OCI-LY1 (cell line): ENCODE measurements at regions not wholly inside any gene's neighbourhood (a gene's known extent, or its start where the extent isn't known, plus 50 kb on each side); places are given as distances from the start of the nearest gene placed in this dataset.

Source experiments
- H2AFZ ChIP-seq: fragments of 200-600 bp; sonication (generic), shearing (Covaris generic); 2 replicates; pipeline ENCODE4 v1.6.0; 2014; ENCODE audit warnings: antibody characterized with exemption, mild to moderate bottlenecking, low read length
- H3F3A ChIP-seq: fragments of 200-600 bp; sonication (generic), shearing (Covaris generic); 2 replicates; pipeline ENCODE4 v1.6.0; 2014; ENCODE audit warnings: mild to moderate bottlenecking, antibody characterized with exemption, low read length, moderate library complexity; ENCODE audit not compliant: insufficient read depth
- H3K27ac ChIP-seq: fragments of 200-600 bp; sonication (generic); 2 replicates; pipeline ENCODE4 v1.5.1; 2014; ENCODE audit warnings: low read length, mixed run types, mild to moderate bottlenecking, low read depth; ENCODE audit not compliant: poor library complexity, severe bottlenecking
- H3K27me3 ChIP-seq: fragments of 200-600 bp; sonication (generic); 2 replicates; pipeline ENCODE4 v1.6.0; 2014; ENCODE audit warnings: antibody characterized with exemption, mild to moderate bottlenecking, low read length, moderate library complexity; ENCODE audit not compliant: insufficient read depth
- H3K36me3 ChIP-seq: fragments of 200-600 bp; sonication (generic); 2 replicates; pipeline ENCODE4 v1.6.1; 2014; ENCODE audit warnings: mild to moderate bottlenecking, antibody characterized with exemption, low read length, moderate library complexity, mixed read lengths; ENCODE audit not compliant: insufficient read depth
- H3K4me1 ChIP-seq: fragments of 200-600 bp; sonication (generic); 2 replicates; pipeline ENCODE4 v1.5.1; 2014; ENCODE audit warnings: mild to moderate bottlenecking, low read length, moderate library complexity; ENCODE audit not compliant: insufficient read depth, severe bottlenecking
- H3K4me2 ChIP-seq: fragments of 200-600 bp; sonication (generic), shearing (Covaris generic); 2 replicates; pipeline ENCODE4 v1.6.1; 2014; ENCODE audit warnings: low read length
- H3K4me3 ChIP-seq: fragments of 200-600 bp; sonication (generic); 2 replicates; pipeline ENCODE4 v1.5.1; 2014; ENCODE audit warnings: low read length, low read depth, mild to moderate bottlenecking, mixed read lengths; ENCODE audit not compliant: poor library complexity, severe bottlenecking
- H3K79me2 ChIP-seq: fragments of 200-600 bp; shearing (Covaris generic); 2 replicates; pipeline ENCODE4 v1.6.1; 2016; ENCODE audit warnings: mixed run types, low read length, mixed read lengths; ENCODE audit not compliant: insufficient read depth
- H3K9ac ChIP-seq: fragments of 200-600 bp; sonication (generic), shearing (Covaris generic); 2 replicates; pipeline ENCODE4 v1.6.1; 2014; ENCODE audit warnings: mild to moderate bottlenecking, low read length, mixed read lengths
- H3K9me2 ChIP-seq: fragments of 200-600 bp; sonication (generic), shearing (Covaris generic); 2 replicates; pipeline ENCODE4 v1.6.1; 2014; ENCODE audit warnings: low read depth, mild to moderate bottlenecking, low read length, mixed read lengths
- H3K9me3 ChIP-seq: fragments of 200-600 bp; shearing (Covaris generic); 2 replicates; pipeline ENCODE4 v1.6.1; 2014; ENCODE audit warnings: low read length, mixed read lengths
- H4K20me1 ChIP-seq: fragments of 200-600 bp; sonication (generic), shearing (Covaris generic); 2 replicates; pipeline ENCODE4 v1.6.0; 2016; ENCODE audit warnings: mild to moderate bottlenecking, low read length; ENCODE audit not compliant: insufficient read depth
- EZH2 ChIP-seq: fragments of 200-600 bp; sonication (generic), shearing (Covaris generic); IDR thresholded peaks from 2 replicates; pipeline ENCODE4 v1.8.0; 2017; ENCODE audit warnings: borderline replicate concordance, mixed run types, mild to moderate bottlenecking, antibody characterized with exemption, low read length, moderate library complexity, mixed read lengths
- TF ChIP-seq, protein P1 (sequence below): fragments of 200-600 bp; sonication (generic), shearing (Covaris generic); IDR thresholded peaks from 2 replicates; pipeline ENCODE4 v1.5.1; 2017; ENCODE audit warnings: mild to moderate bottlenecking, antibody characterized with exemption, low read length, moderate library complexity, mixed read lengths

GRCh38 chr21:35198565-35198964 is 149.5 kb upstream of the RUNX1 start:
- H4K20me1 ChIP-seq = no peaks in the 10 kb centered on the region
- H3K9ac ChIP-seq = no peak overlapping the region
- no peaks in the 10 kb centered on the region for H3K9me3 ChIP-seq
- H3F3A ChIP-seq = no peaks in the 10 kb centered on the region
- no peaks in the 10 kb centered on the region for H3K27me3 ChIP-seq
- TF ChIP-seq, protein P1, sequence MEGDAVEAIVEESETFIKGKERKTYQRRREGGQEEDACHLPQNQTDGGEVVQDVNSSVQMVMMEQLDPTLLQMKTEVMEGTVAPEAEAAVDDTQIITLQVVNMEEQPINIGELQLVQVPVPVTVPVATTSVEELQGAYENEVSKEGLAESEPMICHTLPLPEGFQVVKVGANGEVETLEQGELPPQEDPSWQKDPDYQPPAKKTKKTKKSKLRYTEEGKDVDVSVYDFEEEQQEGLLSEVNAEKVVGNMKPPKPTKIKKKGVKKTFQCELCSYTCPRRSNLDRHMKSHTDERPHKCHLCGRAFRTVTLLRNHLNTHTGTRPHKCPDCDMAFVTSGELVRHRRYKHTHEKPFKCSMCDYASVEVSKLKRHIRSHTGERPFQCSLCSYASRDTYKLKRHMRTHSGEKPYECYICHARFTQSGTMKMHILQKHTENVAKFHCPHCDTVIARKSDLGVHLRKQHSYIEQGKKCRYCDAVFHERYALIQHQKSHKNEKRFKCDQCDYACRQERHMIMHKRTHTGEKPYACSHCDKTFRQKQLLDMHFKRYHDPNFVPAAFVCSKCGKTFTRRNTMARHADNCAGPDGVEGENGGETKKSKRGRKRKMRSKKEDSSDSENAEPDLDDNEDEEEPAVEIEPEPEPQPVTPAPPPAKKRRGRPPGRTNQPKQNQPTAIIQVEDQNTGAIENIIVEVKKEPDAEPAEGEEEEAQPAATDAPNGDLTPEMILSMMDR = no peak
- H3K4me2 ChIP-seq = no peak overlapping the region
- peaks cover 5% of the 10 kb centered on the region for H3K4me1 ChIP-seq
- H3K27ac ChIP-seq = no peak overlapping the region
- no peaks in the 10 kb centered on the region for H3K9me2 ChIP-seq
- no peaks in the 10 kb centered on the region for H3K79me2 ChIP-seq
- H3K4me3 ChIP-seq = no peak overlapping the region
- no peak overlapping the region for H2AFZ ChIP-seq
- H3K36me3 ChIP-seq = no peaks in the 10 kb centered on the region

DNA sequence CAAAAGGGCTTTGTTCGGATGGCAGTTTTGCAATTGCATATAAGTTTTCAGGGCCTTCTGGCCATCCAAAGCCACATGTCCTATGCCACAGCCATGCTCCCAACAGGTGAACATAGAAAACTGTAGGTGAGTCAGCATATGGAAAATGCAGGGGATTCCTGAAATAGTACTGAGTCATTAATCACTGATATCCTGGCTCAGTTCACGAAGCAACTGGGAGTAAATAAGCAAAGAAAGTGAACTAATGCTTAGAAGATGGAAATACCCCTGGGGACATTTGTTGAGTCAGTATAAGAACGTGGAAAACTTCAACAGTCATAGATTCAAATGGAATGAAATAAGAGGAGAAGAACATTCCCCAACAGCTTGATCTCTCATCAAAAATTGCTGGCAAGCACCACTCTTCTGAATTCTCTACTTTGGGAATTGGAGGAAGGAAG is 148.9 kb upstream of the RUNX1 start:
- no peak for TF ChIP-seq EZH2
- TF ChIP-seq, protein P1 = no peak
- H3F3A ChIP-seq = no peaks in the 10 kb centered on the region
- H3K9me3 ChIP-seq = no peaks in the 10 kb centered on the region
- no peak overlapping the region for H2AFZ ChIP-seq
- no peak overlapping the region for H3K27ac ChIP-seq
- H3K79me2 ChIP-seq = no peaks in the 10 kb centered on the region
- H4K20me1 ChIP-seq = no peaks in the 10 kb centered on the region
- no peak overlapping the region for H3K4me2 ChIP-seq
- H3K36me3 ChIP-seq = no peaks in the 10 kb centered on the region
- H3K9ac ChIP-seq = no peak overlapping the region
- H3K9me2 ChIP-seq = no peaks in the 10 kb centered on the region
- no peaks in the 10 kb centered on the region for H3K27me3 ChIP-seq
- H3K4me3 ChIP-seq = no peak overlapping the region
- H3K4me1 ChIP-seq = no peaks in the 10 kb centered on the region

GRCh38 chr21:35197191-35197590 is 148.1 kb upstream of the RUNX1 start:
- no peak overlapping the region for H3K27ac ChIP-seq
- no peak overlapping the region for H3K4me3 ChIP-seq

More at GRCh38 chr21:35197191-35197590, 148.1 kb upstream of the RUNX1 start:
- Histone ChIP-seq H3K9ac (no peak overlapping the region), H4K20me1 (no peaks in the 10 kb centered on the region), H3K4me1 (no peaks in the 10 kb centered on the region), H3K79me2 (no peaks in the 10 kb centered on the region), H3K9me2 (no peaks in the 10 kb centered on the region), H3K9me3 (peaks cover 2% of the 10 kb centered on the region; the same call in 1 of the 2 replicates), H3K36me3 (no peaks in the 10 kb centered on the region), H3K27me3 (no peaks in the 10 kb centered on the region), H3K4me2 (no peak overlapping the region), H3F3A (no peaks in the 10 kb centered on the region), H2AFZ (no peak overlapping the region)
- TF ChIP-seq, protein P1 = no peak
- no peak for TF ChIP-seq EZH2
